Testis (tissue), 2 donors: ENCODE measurements at regions not wholly inside any gene's neighbourhood (a gene's known extent, or its start where the extent isn't known, plus 50 kb on each side); places are given as distances from the start of the nearest gene placed in this dataset.
"Not testable (repeated sequence)": the region's sequence is repeated elsewhere in the genome, so short reads cannot be mapped to it uniquely, and the experiment has no call there.

Experiments
- DNase-seq: peaks from one replicate; pipeline ENCODE4 v3.0.0-alpha.2; 2019
- H3K27ac ChIP-seq, 2 donors: fragments of 200-600 bp; sonication (generic); one replicate each; pipeline ENCODE4 v1.5.1; 2019
- H3K27me3 ChIP-seq: fragments of 200-600 bp; sonication (generic); one replicate; pipeline ENCODE4 v1.5.1; 2019
- H3K36me3 ChIP-seq: fragments of 200-600 bp; sonication (generic); one replicate; pipeline ENCODE4 v1.5.1; 2017; ENCODE audit warnings: low read depth; ENCODE audit errors: missing control alignments
- H3K4me1 ChIP-seq: fragments of 200-600 bp; sonication (generic); one replicate; pipeline ENCODE4 v1.5.1; 2019
- H3K4me3 ChIP-seq, 2 donors: fragments of 200-600 bp; sonication (generic); one replicate each; pipeline ENCODE4 v1.5.1; 2017 to 2019
- H3K9me3 ChIP-seq: fragments of 200-600 bp; sonication (generic); one replicate; pipeline ENCODE4 v1.5.1; 2017
- POLR2A ChIP-seq: fragments of 450-650 bp; IDR thresholded peaks from one replicate; pipeline ENCODE4 v1.6.1; 2017; ENCODE audit warnings: antibody characterized with exemption, mild to moderate bottlenecking, moderate library complexity
- WGBS, 2 donors: methylation state at CpG; one replicate each; pipeline ENCODE4 v1.1.5; 2018; 5-methylcytosine and 5-hydroxymethylcytosine counted together
- intact Hi-C: fragments of 100-400 bp; cut with DNase I; formaldehyde crosslinking; loops from one replicate; pipeline ENCODE4 v1.15.1; 2023; ENCODE audit warnings: low total_unique reads
- small RNA-seq, 2 donors: library from RNA; depleted of rRNA; stranded (forward); fragments of <200 nt; gene quantifications; one replicate each; pipeline ENCODE3, GENCODE V24; 2016
- TF ChIP-seq, protein P1 (sequence below), 3 experiments: fragments of 450-650 bp in 2 of 3; fragments of 200-600 bp in 1 of 3; sonication (generic) in 1 of 3; IDR thresholded peaks; one replicate each; pipeline ENCODE4 v1.5.1; 2016 to 2019; ENCODE audit warnings: antibody characterized with exemption in 3 of 3, mild to moderate bottlenecking in 2 of 3, moderate library complexity in 1 of 3

DNA sequence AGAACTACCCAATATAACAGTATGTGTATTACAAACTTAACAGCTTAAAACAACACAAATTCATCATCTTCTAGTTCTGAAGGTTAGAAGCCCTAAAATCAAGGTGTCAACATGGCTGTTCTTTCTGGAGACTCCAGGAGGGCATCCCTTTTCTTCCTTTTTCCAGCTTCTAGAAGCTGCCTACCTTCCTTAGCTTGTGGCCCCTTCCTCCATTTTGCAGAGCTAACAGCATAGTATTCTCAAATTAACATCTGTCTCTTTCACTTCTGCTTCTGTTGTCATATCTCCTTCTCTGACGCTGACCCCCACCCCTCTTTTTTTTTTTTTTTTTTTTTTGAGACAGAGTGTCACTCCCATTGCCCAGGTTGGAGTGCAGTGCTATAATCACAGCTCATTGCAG, 52.8 kb upstream of the AKIRIN2 start:
- Histone ChIP-seq H3K9me3 (no peaks in the 10 kb centered on the region), H3K4me1 (peaks cover 17% of the 10 kb centered on the region), H3K27me3 (no peaks in the 10 kb centered on the region), H3K36me3 (no peaks in the 10 kb centered on the region), H3K27ac (peak overlapping the region in 1 of 2 donors; percentile 7), H3K4me3 (no peak overlapping the region)
- intact Hi-C loops = no loop called here
- no peak for DNase-seq
- no peak for TF ChIP-seq POLR2A
- TF ChIP-seq, protein P1, sequence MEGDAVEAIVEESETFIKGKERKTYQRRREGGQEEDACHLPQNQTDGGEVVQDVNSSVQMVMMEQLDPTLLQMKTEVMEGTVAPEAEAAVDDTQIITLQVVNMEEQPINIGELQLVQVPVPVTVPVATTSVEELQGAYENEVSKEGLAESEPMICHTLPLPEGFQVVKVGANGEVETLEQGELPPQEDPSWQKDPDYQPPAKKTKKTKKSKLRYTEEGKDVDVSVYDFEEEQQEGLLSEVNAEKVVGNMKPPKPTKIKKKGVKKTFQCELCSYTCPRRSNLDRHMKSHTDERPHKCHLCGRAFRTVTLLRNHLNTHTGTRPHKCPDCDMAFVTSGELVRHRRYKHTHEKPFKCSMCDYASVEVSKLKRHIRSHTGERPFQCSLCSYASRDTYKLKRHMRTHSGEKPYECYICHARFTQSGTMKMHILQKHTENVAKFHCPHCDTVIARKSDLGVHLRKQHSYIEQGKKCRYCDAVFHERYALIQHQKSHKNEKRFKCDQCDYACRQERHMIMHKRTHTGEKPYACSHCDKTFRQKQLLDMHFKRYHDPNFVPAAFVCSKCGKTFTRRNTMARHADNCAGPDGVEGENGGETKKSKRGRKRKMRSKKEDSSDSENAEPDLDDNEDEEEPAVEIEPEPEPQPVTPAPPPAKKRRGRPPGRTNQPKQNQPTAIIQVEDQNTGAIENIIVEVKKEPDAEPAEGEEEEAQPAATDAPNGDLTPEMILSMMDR (IDR thresholded peaks at IDR 0.05) = no peak
- WGBS, 2 donors = 64 to 68% methylated on average over 1 of the region's 1 CpG

DNA sequence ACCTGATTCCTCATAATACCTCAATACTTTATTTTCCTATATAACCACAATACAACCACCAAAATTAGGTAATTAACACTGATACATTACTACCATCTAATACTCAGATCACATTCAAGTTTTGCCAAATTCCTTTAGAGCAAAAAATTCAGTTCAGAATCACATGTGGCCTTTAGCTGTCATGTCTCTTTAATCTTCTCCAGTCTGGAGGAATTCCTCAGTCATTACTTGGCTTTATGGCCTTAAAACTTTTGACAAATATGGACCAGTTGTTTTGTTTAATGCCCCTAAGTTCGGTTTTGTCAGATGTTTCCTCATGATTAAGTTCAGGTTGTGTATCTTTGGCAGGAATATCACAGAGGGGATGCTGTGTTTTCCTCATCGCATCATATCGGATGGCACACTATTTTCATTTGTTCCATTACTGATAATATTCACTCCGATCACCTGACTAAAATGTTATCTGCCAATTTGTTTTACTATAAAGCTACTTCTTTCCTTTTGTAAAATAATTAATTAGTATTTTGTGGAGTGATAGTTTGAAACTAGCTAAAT, 51.2 kb upstream of the AKIRIN2 start:
- Histone ChIP-seq H3K36me3 (no peaks in the 10 kb centered on the region), H3K4me1 (peaks cover 17% of the 10 kb centered on the region), H3K9me3 (no peaks in the 10 kb centered on the region), H3K27ac (no peak overlapping the region), H3K4me3 (no peak overlapping the region), H3K27me3 (no peaks in the 10 kb centered on the region)
- DNase-seq = no peak
- intact Hi-C loops = no loop called here
- 60 to 62% methylated on average over 4 of the region's 4 CpGs for WGBS, 2 donors
- TF ChIP-seq POLR2A = no peak
- TF ChIP-seq, protein P1 (IDR thresholded peaks at IDR 0.05) = no peak

DNA sequence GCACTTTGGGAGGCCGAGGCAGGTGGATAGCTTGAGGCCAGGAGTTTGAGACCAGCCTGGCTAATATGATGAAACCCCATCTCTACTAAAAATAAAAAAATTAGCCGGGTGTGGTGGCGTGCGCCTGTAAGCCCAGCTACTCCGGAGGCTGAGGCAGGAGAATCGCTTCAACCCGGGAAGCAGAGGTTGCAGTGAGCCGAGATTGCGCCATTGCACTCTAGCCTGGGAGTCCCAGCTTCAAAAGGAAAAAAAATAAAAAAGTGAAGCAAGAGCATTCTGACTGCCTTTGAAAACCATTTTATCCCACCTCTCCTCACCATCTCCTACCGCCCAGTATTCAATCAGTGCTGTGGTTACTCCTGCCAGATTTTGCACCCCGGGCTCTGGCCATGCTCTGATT, 50.5 kb upstream of the AKIRIN2 start:
- H3K4me3 ChIP-seq, H3K36me3 ChIP-seq, H3K9me3 ChIP-seq, DNase-seq, H3K27me3 ChIP-seq, H3K27ac ChIP-seq, intact Hi-C loops: not testable (repeated sequence)
- peaks cover 16% of the 10 kb centered on the region for H3K4me1 ChIP-seq
- WGBS, 2 donors = 62 to 69% methylated on average over 11 of the region's 11 CpGs

Small RNAs in the stretch of these regions (small RNA-seq; reads per million reads assigned to genes)
- gene RF00019 = 0 reads per million in 2 donors
- 0 reads per million in 2 donors for gene RN7SL183P
